ENCODE measurements at regions not wholly inside any gene's neighbourhood (a gene's known extent, or its start where the extent isn't known, plus 50 kb on each side); places are given as distances from the start of the nearest gene placed in this dataset.

GRCh38 chr1:56378341-56379070 lies 200.9 kb downstream of the PLPP3 start:
- no peak for TF ChIP-seq CTCF (conservative IDR thresholded peaks at IDR 0.05; ENCODE audit: low read depth, low read length)
- no peak for TF ChIP-seq EZH2 (IDR thresholded peaks at IDR 0.05; ENCODE audit: low read length, unreplicated experiment)
